ENCODE measurements at regions not wholly inside any gene's neighbourhood (a gene's known extent, or its start where the extent isn't known, plus 50 kb on each side); places are given as distances from the start of the nearest gene placed in this dataset.

DNA sequence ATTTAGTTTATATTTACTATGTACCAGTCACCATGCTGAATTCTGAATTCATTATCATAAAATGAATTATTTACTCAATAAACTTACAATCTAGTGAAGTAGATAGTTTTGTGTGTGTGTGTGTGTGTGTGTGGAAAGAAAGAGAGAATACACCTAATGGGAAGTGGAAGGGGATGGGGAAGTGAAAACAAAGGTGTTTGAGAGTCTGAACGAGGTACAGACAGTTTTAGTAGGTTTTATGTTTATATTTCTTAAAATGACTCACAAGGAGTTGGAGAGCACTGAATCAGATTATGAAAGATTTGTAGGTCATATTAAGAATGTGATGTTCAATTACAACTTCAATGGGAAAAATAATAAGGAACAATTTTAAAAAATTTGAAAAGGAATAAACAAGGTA lies 1753.0 kb downstream of the SLITRK1 start:
- Histone ChIP-seq H3K79me1 (ENCODE audit: low read depth in 1 of 2, low read length in 2 of 2) (no peaks in the 10 kb centered on the region), H3K4me2 (ENCODE audit: low read depth, low read length) (no peak overlapping the region), H4K20me1 (ENCODE audit: insufficient read depth, low read length) (no peaks in the 10 kb centered on the region), H3K23ac (ENCODE audit: low read depth, low read length) (no peak overlapping the region), H4K8ac (ENCODE audit: low read depth in 2 of 2, low read length in 2 of 2) (no peak overlapping the region), H3K27ac (ENCODE audit: insufficient read depth, low read length) (no peak overlapping the region), H3K4ac (ENCODE audit: low read depth, low read length) (no peak overlapping the region), H2BK5ac (ENCODE audit: low read depth, low read length, poor library complexity, severe bottlenecking) (no peak overlapping the region), H3K27me3 (ENCODE audit: control insufficient read depth, insufficient read depth, low read length) (no peaks in the 10 kb centered on the region), H2BK15ac (ENCODE audit: low read depth, low read length) (no peak overlapping the region), H2BK120ac (ENCODE audit: low read depth, low read length) (no peak overlapping the region), H4K91ac (ENCODE audit: insufficient read depth, low read depth, low read length) (no peak overlapping the region), H3K9me1 (ENCODE audit: insufficient read depth, low read length) (no peaks in the 10 kb centered on the region), H2AK5ac (ENCODE audit: low read depth, low read length) (no peak overlapping the region), H3K9ac (ENCODE audit: low read depth, low read length) (no peak overlapping the region), H3K4me3 (ENCODE audit: insufficient read depth, low read depth, low read length) (no peak overlapping the region), H3K56ac (ENCODE audit: extremely low read depth, insufficient read depth, low read length) (no peak overlapping the region), H2AFZ (replicated peaks; ENCODE audit: low read length, poor library complexity) (no peak overlapping the region), H2BK20ac (ENCODE audit: low read depth, low read length) (no peak overlapping the region), H3K18ac (ENCODE audit: low read depth, low read length) (no peak overlapping the region), H4K5ac (ENCODE audit: low read depth, low read length) (no peak overlapping the region), H3K9me3 (ENCODE audit: control insufficient read depth, insufficient read depth, low read length) (peaks cover 2% of the 10 kb centered on the region; the same call in 1 of the 2 replicates), H3K36me3 (ENCODE audit: control insufficient read depth, insufficient read depth, low read length) (no peaks in the 10 kb centered on the region), H2AK9ac (replicated peaks; ENCODE audit: low read depth, low read length, poor library complexity) (no peak overlapping the region), H3K4me1 (ENCODE audit: control insufficient read depth, insufficient read depth, low read length) (no peaks in the 10 kb centered on the region), H3K14ac (replicated peaks; ENCODE audit: low read depth, low read length) (no peak overlapping the region)
- no TSS peak for BruUV-seq (replicated peaks)
- WGBS, 2 experiments (ENCODE audit: extremely low coverage in 2 of 2, insufficient read length in 1 of 2) = no CpG with 5 or more reads among the region's 1 CpG
- DNase-seq (no peak), ATAC-seq (ENCODE audit: low read depth) (no peak)
- dilution Hi-C loops (cut with HindIII; ENCODE audit: low sequenced_read_pairs, unreplicated experiment) (no loop called here), intact Hi-C loops (cut with micrococcal nuclease) (no loop called here), in situ Hi-C loops (cut with MboI; ENCODE audit: low sequenced_read_pairs) (no loop called here)
- ChIA-PET CTCF (no interaction called here), POLR2A (ENCODE audit: unreplicated experiment) (no interaction called here)
- no peak for TF ChIP-seq FOS (IDR thresholded peaks at IDR 0.05; ENCODE audit: low read depth, low read length)
- TF ChIP-seq BHLHE40 (IDR thresholded peaks at IDR 0.05; ENCODE audit: low read depth, low read length) = no peak

Measured in IMR-90 (cell line).